HG03108 (cell line): ENCODE measurements at regions not wholly inside any gene's neighbourhood (a gene's known extent, or its start where the extent isn't known, plus 50 kb on each side); places are given as distances from the start of the nearest gene placed in this dataset.

Source experiments
- ATAC-seq: cut with Tn5 transposase; IDR thresholded peaks from one replicate; pipeline ENCODE4 v1.9.1; 2021; ENCODE audit warnings: moderate library complexity; ENCODE audit not compliant: unreplicated experiment

DNA sequence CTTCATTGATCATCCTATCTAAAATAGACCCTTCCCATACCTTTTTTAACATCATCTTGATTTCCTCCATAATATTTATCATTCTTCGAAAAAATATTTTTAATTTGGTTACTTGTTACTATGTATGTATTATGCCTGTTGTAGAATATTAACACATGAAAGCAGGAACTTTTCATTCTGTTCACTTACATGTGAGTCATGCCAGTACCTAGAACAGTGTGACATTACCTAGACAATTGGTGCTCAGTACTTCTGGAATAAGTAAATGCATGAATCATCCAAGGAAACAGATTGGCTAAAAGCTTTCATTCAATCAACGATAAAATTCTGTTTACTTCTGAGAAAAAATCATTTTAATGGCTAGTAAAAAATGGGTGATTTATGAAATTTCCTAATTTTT, 76.4 kb downstream of the CXXC4 start:
- no peak for ATAC-seq

- no peak for ATAC-seq
Measured at GRCh38 chr4:104417357-104417882, 77.3 kb downstream of the CXXC4 start.

GRCh38 chr4:104416725-104417356, 77.9 kb downstream of the CXXC4 start:
- ATAC-seq: no peak

DNA sequence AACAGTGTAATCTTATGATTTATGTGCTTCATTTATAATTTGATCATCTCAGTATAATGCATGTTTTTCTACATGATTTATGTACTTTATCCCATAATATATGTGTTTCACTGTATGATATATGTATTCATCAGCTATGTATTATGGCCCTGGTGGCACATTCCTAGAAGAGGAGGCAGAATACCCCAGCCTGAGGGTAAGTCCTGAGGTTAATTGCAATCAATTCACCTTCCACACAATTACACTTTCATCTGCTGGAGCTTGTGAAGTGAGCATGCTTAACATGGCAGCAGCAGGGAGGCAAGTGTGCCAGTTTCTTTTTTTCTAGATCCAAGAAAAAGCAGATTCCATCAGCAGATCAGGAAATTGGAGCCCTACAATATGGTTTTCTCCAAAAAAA, 81.2 kb downstream of the CXXC4 start:
- no peak for ATAC-seq

DNA sequence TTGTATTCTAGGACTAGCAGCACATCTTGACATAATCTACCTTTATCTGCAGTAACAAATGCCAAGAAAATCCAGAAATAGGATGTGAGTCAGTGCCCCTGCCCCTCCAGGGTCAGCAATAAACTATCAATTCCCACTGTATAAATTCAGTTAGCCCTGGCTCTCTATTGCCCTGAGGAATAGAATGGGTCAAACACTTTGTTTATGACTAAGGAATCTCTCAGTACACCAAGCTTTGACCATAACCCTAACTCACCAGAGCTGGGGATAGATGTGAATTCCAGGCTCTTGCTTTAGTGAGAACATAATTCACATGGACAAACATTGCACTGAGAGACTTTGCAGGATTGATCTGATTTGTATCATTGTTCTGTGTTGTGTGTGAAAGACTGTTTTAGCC, 82.3 kb downstream of the CXXC4 start:
- ATAC-seq: no peak

DNA sequence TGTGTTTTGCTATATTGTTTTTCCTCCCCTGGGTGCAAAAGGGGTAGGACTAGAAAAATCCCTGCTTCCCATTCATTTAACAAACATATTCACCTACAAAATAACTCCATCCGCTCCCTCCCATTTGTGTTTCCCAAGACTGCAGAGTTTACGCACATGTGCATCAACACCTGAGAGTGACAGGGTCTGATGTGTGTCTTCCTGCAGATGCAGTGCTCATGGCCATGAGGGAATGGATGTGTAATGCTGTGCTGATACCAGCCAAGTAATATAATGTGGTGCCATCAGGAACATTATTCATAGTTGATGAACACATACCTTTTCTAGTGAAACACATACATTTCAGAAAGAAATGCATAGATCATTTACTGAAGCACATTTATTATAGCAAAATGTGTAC, 83.2 kb downstream of the CXXC4 start:
- ATAC-seq: no peak

DNA sequence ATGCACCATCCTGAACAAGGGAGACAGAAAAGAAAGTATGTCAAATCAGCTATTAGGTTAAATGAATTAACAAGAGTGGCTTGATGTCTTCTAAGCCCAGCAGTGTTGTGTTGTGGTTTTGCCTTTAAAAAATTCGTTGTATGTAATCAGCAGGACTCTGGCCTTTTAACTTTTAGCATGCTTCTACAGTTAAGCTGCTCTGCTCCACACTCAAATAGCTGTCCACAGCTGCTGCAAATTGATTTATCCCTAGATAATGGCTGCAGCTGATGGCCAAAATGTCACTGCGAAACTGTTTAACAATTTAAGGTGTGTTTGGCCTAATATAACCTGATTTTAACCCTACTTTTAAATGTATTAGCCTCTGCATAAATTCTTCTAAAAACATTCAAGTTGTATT, 85.8 kb downstream of the CXXC4 start:
- no peak for ATAC-seq

GRCh38 chr4:104404361-104404760, 90.3 kb downstream of the CXXC4 start:
- ATAC-seq: no peak

DNA sequence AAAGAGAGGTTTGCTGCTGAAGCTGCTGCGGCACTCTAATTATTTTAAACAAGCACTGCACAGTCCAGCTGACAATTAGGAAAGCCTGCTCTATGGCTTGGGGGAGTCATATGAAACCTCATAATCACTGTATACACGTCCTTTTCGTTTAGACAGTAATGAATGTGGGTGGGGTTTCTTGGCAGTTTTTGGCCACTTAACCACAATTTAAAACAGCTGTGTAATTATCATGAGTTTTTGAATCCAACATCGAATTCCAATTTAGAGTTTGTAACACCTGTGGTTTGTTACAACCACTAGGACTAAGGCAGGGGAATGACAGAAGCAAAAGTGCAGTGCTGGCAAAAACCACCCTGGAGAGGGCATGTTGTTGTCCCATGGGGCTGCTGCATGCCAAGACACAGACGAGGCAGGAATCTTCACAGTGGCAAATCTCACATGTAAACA, 99.5 kb downstream of the CXXC4 start:
- ATAC-seq: no peak

DNA sequence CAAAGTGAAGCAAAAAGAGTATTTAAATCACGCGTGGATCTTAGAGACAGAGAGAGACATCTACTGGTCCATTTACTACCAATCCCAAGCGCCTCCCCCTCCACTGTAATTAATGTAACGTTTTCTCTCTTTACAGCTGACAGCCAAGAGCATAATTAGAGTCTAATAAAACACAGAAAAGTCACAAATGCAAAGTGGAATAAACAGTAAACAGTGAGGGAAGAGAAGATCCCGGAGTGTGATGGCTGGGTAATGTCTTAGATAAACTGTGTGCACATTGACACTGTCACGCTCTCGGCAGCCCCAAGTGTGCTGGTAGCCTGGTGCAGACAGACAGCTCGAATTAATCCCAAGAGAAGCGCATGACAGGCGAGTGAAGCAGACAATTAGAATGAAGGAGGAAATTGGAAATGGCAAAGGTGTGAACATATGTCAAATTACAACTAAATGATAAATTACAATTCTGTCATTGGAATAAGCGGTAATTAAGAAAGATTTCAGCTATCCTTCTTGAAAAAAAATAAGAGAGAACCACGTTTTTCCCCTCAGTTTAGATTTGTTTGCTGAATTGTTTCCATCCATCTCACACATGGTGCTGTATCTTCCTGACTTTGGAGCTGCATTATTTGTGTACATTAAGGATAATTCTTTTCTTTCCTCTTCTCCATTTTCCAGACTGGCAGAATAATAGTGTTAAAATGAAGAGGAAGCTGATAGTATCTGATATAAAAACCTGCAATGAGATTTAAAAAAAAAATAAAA, 100.1 kb downstream of the CXXC4 start:
- no peak for ATAC-seq

DNA sequence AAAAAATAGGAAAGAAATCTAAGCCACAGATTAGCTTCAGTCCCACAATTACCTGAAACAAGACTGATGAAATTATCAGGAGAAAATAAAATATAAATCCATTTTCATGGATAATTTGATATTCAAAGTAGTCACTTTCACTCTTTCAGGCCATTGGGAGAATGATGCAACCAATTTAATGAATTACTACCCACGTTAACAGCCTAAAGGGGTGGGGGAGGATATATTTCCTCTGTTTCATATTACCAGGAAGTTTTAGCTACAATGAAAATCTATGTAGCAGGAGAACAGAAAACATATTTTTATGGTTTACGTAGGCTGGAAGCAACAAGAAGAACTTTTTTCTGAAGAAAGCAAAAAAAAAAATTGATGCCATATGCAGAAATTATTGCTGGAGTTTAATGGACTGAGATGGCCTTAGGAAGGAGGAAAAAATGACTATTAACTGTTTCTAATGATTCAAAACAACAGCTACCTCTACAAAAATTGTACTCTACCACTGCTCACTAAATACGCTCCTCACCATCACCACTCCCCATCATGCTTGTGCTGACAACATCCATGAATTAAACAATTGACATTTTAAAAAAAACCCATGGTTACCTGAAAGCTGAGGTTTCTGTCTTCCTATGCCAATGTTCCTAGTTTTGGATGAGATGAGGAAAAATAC, 100.9 kb downstream of the CXXC4 start:
- ATAC-seq: no peak

DNA sequence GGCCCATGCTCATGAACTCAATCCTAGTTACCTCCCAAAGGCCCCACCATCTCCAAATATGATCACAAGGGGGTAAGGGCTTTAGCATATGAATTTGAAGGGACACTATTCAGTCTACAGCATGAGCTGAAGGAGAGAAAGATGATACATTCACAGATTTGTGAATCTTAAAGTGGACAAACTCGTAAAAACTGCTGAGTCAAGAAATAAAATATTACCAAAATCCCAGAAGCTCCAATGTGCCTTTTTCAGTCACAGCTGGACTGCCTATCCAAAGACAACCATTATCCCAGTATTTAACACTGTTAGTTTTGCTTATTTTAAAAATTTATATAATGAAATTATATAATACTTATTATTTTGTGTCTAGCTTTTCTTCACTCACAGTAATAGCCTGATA, 109.0 kb downstream of the CXXC4 start:
- no peak for ATAC-seq

GRCh38 chr4:104382961-104383360, 111.7 kb downstream of the CXXC4 start:
- ATAC-seq: no peak

- ATAC-seq: no peak
Measured at GRCh38 chr4:104381729-104382128, 113.0 kb downstream of the CXXC4 start.

DNA sequence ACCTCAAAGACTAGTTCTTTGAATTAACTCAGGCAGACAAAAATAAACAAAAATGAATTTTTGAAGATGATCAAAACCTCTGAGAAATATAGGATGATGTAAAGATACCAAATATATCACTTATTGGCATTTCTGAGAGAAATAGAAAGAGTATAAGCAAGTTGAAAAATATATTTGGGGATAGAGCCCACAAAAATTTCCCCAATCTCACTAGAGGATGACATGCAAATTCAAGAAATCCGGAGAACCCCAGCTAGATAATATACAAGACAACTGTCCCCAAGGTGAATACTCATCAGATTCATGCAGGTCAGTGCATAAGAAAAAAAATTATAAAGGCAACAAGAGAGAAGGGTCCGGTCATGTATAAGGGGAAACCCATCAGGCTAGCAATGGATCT, 129.1 kb downstream of the CXXC4 start:
- ATAC-seq: no peak

DNA sequence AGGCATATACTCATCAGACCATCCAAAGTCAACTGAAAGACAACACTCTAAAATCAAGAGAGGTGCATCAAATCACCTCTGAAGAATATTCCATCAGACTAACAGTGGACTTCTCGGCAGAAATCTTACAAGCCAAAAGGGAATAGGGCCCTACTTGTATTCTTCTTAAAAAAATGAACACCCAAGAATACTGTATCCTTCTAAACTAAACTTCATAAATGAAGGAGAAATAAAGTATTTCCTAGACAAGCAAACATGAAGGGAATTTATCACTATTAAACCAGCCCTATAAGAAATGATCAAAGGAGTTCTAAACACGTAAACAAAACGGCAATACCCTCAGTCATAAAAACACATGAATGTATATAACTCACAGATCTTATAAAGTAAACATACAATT, 141.2 kb downstream of the CXXC4 start:
- no peak for ATAC-seq

DNA sequence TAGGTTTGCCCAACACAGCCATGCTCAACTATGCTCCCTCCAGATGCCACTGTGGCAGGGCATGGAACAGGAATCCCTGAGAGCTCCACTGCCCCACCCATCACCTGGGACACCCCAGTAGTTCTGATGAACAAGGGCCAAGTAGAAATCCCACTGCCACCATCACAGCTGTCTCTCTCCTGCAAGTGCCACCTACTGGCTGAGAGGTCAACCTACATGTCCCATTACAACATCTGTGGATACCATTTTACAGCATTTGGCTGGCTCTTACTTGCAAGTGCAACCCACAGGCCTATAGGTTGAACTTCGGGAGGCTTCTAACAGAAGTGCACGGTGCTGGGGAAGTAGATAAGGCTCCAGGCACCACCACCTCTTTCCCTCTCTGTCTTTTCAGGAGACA, 142.5 kb downstream of the CXXC4 start:
- ATAC-seq: no peak

- no peak for ATAC-seq
Measured at GRCh38 chr4:104351706-104352105, 143.0 kb downstream of the CXXC4 start.

DNA sequence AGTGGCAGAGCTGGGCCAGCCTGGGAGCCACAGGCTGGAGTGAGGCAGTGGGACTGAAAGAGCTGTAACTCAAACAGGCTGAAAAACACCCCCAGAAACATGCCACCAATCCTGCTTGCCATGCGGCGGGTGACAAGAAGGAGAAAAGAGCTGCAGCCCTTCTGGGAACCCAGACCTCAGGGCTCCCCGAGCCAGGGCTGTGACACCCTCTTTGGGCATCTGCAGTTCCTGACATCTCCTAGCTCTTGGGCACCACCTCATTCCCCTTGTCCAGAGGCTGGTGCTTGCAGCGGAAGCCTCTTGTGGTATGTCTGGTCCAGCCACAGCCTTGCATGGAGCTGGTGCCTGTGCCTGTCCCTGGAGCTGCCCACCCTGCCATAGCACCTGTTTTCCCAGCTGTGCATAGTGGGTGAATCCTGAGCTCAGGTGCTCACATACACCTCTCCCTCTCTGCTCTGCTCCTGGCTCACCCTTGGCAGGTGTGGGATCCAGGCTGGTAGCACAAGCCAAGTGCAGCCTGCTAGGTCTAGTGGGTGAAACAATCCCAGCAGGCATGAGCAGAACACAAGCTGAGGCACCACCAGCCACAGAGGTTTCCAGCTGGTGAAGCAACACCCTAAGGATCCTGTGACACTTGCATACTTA, 149.0 kb downstream of the CXXC4 start:
- ATAC-seq: no peak

GRCh38 chr4:104344342-104344980, 150.2 kb downstream of the CXXC4 start:
- ATAC-seq: no peak

DNA sequence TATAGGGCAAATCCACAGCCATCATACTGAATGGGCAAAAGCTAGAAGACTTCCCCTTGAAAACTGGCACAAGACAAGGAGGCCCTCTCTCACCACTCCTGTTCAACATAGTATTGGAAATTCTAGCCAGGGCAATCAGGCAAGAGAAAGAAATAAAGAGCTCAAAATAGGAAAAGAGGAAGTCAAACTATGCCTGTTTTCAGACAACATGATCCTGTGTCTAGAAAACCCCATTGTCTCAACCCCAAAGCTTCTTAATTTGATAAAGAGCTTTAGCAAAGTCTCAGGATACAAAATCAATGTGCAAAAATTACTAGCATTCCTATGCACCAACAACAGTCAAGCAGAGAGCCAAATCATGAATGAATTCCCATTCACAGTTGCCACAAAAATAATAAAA, 160.3 kb downstream of the CXXC4 start:
- ATAC-seq: no peak
